MV-4-11 (cell line): ENCODE measurements at regions not wholly inside any gene's neighbourhood (a gene's known extent, or its start where the extent isn't known, plus 50 kb on each side); places are given as distances from the start of the nearest gene placed in this dataset.

Experiments used
- DNase-seq: peaks from one replicate; lab custom pipeline; 2025; lab: John Stamatoyannopoulos, UW

- DNase-seq, result no peak
These were observed 145.2 kb downstream of the DNAJB6 start for GRCh38 chr7:157482025-157482424.

- no peak for DNase-seq
These were observed 145.8 kb downstream of the DNAJB6 start for GRCh38 chr7:157482517-157483087.

GRCh38 chr7:157483515-157483914 lies 146.7 kb downstream of the DNAJB6 start:
- DNase-seq, result no peak

- DNase-seq, result no peak
These were observed 147.2 kb downstream of the DNAJB6 start for GRCh38 chr7:157483971-157484410.

- no peak for DNase-seq
These were observed 147.7 kb downstream of the DNAJB6 start for GRCh38 chr7:157484411-157485081.

- no peak for DNase-seq
These were observed 148.6 kb downstream of the DNAJB6 start for GRCh38 chr7:157485361-157485831.

GRCh38 chr7:157486007-157486755 lies 149.4 kb downstream of the DNAJB6 start:
- no peak for DNase-seq

GRCh38 chr7:157487046-157487770 lies 150.4 kb downstream of the DNAJB6 start:
- no peak for DNase-seq

GRCh38 chr7:157488281-157488680 lies 151.5 kb downstream of the DNAJB6 start:
- DNase-seq, result no peak

GRCh38 chr7:157488966-157489365 lies 152.2 kb downstream of the DNAJB6 start:
- DNase-seq, result no peak
